ENCODE measurements at regions not wholly inside any gene's neighbourhood (a gene's known extent, or its start where the extent isn't known, plus 50 kb on each side); places are given as distances from the start of the nearest gene placed in this dataset.

DNA sequence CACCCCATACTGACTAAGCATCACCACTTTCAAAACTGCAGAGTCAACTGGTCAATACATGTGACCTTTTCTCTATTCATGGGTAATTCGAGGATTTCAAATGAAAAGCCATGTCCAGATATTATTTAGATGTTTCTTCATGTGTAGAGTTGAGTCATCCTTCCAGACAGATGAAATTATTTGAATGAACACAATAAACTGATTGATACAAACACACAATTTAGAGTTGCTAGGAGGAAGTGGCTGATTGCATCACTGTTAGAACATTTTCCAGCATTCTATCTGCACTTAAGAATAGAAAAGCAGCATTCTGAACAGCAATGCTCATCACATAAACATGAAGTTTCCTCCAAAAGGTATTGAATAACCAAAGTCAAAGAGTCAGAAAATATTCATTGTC, 273.5 kb upstream of the SOX5 start:
- DNase-seq (ENCODE audit: low spot score) = no peak

DNA sequence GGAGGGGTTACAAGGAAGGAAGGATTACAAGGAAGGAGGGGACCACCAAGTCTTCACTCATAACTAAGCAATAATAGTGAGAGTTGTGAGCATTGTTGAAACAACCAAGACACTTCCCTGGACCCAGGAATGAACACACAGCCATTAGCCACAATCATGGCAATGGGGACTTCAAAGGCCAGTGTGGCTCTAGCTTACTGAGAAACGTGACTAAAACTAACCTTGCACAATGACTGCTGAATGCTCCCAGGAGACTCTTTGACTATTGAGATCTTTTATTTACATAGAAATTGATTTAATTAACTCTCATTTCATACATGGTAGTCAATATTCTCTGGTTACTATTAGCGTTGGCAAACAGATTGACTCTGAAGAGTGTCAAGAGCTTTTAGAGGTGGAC, 263.0 kb upstream of the SOX5 start:
- DNase-seq (ENCODE audit: low spot score) = no peak

DNA sequence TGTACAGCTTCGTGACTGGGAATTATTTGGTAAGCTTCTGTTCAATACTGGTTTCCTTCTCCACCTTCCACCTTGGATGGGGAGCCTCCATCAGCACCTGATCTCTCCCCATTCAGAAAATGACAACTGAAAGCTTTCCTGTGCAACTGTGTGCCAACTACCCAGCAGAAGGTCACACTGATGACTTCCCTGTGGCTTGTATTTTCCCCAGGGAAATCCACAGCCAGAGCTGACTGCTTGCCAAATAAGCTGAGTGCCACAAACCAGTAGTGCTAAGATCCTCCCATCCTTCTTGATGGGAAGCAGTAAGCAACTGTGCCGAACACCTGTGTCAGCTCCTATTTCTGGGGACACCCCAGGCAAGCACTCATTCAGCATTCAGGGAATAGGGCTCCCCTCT, 257.2 kb upstream of the SOX5 start:
- no peak for DNase-seq (ENCODE audit: low spot score)

DNA sequence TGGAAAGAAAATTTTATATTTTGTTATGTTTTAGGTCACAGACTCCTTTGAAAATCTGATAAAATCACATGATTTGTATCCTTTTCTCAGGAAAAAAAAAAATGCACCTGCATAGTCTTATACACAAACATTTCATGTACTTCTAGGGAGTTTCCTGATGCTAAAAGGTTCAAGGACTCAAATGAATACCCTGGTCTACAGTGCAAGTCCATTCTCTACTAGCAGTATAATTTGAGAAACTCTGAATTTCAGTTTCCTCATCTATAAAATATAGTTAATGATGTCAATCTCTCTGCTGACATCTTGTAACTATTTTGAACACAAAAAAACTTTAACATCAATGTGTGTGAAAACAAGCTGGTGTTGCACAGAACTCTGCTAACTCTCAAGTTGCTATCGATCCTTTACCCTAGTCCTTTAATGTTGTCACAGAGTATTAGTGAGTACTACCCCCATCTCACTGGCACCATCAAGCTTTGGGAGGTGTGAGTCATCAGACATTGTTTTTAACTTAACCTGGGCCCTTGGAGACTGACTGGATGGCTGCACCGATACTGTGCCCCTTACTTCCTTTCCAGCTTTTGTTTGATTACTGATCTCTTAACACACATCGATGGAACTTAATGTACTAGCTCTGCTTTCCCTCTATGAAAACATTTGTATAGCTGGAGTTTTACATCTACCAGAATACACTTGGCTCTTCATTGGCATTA, 251.9 kb upstream of the SOX5 start:
- DNase-seq (ENCODE audit: low spot score) = no peak

DNA sequence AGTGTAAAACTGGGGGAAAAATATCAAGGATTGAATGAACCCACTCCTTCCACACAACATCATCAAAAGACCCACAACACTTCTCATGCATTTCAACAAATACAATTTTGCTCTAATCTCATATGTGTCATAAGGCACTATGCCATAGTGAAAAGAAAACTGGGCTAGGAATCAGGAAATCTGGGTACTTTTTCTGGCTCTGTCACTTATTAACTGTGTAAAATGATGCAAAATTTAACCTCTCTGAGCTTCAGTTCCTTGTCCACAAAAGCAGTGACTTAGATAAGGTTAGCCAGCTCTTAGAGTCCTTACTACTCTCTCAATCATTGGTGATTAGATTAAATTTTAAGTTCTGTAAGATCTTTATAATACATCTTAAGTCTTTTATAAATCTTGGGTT, 250.5 kb upstream of the SOX5 start:
- no peak for DNase-seq (ENCODE audit: low spot score)

DNA sequence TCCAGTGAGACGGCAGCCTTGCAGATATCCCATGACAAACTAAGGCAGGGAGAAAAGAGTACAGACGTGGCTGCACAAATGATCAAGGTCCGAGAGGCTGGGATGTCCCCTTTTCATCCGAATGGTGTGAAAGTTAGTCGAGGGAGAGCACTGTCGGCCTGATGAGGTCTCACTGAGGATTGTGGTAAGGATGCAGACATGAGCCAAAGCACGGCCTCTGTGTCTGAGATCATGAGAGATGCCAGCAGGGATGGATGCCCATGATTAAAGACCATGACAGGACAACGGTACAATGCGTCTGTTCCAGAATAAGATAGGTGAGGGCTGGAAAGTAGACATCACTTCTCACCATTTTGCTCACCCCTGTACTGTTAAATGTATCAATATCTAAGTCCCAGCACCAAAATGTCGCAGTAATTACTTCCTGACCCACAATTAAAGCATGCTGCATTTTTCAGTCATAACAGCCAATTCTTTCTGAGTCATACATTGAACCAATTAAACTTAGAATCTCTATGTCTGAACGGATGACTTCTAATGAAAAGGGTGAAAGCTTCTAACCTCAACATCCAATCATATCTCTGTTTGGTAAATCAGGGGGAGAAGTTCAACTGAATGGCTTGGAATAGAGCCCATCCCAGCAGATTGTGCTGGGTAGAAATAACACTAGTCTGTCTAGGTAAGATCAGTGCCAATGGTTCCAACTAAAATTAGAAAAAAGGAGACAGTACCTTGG, 249.6 kb upstream of the SOX5 start:
- no peak for DNase-seq (ENCODE audit: low spot score)

DNA sequence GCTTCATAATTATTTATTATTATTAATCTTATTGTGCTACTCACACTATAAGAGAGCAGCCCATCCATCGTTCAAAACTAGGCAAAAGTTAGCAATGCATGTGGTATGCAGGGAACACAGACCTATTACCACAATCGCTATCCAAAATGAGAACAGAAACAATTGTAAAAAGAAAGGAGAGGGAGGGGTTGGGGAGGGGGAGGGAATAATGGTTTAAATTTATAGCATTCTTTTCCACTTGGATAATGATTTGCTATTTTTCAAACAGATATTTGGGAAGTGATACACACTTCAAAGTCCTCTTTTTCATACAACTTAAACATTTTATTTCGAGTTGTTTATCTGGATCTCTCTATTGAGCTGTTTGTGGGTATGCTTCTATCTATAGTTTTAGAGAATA, 248.6 kb upstream of the SOX5 start:
- no peak for DNase-seq (ENCODE audit: low spot score)

DNA sequence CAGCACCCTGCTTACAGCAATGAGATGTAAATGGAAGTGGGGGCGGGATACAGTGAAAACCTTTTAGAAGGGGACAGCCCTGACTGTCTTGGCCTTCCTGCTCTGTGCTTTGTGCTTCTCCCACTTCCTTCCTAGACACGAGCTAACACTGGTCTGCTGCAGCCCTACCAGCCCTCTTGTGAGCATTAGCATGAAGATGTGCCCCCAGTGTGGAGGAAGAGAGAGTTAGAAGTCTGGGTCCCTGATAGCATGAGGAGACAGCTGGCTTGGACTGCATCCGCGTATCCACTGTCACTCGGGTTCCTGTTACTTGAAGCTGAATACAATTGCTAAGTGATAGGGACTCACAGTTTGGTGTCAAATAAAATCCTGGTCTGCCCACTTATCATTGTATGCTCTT, 248.1 kb upstream of the SOX5 start:
- DNase-seq (ENCODE audit: low spot score) = no peak

DNA sequence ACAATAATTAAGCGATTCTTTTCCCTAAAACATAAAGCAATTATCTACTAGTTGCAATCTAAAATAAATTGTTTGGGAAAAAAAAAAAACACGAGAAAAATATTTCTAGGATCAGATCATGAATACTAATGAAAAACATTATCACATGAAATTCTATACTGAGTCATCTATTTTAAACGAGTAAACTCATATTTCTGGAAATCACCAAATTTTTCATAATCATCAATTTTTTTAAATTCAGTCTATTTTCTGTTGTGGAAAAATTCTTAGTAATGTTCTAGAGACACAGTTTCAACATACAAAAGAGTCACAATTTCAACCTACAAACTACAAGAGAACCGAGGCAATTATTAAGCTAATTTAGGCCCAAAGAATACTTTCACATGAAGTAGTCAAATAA, 245.6 kb upstream of the SOX5 start:
- DNase-seq (ENCODE audit: low spot score) = no peak

DNA sequence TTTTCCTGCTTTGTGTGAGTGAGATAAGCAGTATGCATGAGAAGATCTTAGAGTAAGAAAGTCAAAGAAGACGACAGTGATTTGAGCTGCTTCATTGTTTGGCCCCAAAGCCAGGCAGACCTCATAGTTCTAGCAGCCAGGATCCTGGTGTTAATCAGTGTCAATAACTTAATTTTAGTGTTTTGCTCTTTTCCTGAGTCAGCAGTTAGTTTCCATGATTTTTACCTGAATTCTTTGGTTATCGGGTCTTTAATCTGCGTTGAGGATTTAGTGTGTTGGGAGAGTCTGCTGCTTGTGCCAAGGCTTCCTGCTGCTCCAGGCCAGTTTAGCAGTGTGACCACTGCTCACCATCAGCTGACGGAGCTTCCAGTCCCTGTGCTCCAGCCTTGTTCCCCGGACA, 241.6 kb upstream of the SOX5 start:
- no peak for DNase-seq (ENCODE audit: low spot score)

DNA sequence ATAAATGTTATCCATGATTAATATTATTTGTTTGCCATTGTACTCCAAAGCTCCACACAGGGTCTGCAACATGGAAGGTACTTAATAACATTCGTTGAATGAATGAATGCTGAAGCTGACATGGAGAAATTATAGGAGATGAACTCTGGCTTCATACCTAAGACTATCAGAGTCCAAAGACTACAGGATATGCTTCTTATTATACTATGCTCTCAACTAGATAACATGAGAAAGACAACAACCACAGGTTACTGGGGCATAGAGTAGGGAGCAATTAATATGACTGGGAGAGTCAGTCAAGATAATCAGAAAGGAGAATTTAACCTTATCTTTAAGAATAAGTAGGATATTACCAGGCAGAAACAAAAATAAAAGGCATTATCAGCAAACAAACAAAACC, 236.3 kb upstream of the SOX5 start:
- DNase-seq (ENCODE audit: low spot score) = no peak

DNA sequence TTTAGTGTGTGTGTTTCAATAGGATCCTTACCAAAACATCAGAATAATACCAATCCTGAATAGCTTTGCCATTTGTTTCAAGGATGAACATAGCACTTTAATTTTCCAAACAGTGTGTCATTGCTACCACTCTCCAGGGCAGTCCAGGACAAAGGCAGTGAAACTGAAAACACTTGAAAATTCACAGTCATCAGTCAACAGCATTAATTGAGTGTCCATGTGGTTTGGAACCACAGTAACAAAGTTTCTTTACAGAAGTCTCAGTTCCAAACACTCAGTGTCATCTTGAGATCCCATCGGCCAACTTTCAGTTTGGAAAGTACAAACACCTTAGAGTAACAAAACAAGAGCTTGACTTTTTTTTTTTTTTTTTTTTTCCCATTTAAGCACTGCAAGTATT, 228.4 kb upstream of the SOX5 start:
- DNase-seq (ENCODE audit: low spot score) = no peak

DNA sequence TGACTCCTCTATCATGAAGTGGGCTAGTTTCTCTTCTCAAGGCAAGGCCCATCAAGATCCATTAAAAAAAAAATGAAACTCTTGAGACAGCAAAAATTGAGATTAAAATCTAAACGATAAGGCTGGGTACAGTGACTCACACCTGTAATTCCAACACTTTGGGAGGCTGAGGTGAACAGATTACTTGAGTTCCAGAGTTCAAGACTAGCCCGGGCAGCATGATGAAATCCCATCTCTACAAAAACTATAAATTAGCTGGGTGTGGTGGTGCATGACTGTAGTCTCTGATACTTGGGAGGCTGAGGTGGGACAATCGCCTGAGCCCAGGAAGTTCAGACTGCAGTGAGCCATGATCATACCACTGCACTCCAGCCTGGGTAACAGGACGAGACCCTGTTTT, 226.5 kb upstream of the SOX5 start:
- DNase-seq (ENCODE audit: low spot score) = no peak

DNA sequence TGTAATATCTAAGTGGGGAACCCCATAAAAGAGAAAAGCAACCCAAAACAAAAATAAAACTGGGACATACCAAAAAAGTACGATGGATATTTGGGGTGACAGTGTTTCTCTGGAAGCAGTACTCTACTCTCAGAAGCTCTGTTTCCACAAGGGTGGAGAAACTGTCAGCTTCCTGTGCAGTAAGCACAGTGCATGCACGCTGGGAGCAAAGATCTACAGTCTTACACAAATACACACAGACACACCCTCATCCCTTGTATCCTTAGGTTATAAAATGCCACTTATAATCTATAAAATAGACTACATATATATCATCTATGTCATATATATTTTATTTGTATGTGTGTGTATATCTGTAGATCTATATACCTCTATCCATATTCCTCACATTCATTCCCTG, 225.8 kb upstream of the SOX5 start:
- DNase-seq (ENCODE audit: low spot score) = no peak

DNA sequence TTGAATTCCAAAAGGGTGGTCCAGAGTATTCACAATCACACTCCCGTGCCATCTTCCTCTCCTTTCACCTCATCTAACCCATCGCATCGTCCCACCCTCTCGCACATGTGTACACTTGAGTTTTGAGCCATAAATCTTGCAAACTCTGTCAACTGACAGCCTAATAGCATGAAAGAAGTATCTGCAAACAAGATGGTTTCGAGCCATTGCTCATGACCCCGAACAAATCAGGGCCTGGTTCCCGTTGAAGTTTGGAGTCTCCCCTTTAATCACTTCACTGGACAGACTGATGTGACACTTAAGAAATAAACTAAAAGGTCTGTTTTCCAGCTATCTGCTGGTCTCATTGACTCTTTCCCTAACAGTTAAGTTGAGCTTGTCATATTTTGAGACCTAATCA, 223.6 kb upstream of the SOX5 start:
- no peak for DNase-seq (ENCODE audit: low spot score)

DNA sequence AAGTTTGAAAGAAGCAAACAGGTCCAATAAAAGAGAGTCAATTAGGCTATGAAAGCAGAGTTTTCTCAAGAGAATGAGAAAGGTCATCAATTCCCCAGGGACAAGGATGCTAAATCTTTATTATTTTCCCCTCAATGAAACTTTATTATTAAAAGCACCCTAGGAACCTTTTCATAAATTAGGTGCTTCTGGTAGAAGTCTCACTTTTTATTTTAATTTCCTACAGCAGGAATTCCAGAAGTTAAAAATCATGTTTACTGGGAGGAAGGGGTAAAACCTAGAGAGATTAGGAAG, 223.2 kb upstream of the SOX5 start:
- no peak for DNase-seq (ENCODE audit: low spot score)

DNA sequence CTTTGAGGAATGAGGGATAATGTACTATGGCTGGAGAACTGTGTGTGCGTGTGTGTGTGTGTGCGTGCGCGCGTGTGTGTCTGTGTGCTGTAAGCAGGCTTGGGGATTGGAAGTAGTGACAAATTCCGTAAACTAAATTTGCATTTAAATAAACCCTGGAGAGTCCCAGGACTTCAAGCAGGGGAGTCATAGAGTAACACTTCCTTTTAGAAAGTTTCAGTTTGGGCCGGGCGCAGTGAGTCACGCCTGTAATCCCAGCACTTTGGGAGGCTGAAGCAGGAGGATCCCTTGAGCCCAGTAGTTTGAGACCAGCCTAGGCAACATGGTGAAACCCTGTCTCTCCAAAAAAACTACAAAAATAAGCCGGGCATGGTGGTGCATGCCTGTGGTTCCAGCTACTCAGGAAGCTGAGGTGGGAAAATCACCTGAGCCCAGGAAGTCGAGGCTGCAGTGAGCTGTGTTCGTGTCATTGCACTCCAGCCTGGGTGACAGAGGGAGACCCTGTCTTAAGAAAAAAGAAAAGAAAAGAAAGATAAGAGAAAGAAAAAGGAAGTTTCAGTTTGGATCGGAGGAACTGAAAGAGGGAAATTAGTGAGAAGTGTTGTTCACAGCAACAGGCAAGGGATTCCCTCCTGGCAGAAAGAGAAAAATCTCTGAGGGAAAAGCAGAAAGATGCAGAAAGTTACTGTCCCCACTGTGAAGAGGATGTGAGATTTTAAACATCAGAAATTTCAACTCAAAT, 222.7 kb upstream of the SOX5 start:
- DNase-seq (ENCODE audit: low spot score) = no peak

DNA sequence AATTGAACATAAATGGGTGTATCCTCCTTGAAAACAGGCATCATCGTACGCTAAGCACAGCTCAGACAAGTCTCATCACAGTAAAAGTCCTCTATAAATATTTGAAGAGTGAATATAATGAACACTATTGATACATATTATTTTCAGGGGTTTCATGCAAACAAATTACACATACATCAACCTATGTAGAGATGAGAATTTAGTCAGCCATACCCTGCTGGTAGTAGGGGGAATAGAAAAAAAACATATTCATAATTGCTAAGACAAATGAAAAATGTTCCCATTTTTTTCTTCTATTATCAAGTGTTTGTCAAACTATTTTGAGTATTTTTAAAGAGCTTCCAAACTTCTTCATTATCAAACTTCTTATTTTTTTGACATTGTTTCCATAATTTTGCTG, 205.6 kb upstream of the SOX5 start:
- no peak for DNase-seq (ENCODE audit: low spot score)

DNA sequence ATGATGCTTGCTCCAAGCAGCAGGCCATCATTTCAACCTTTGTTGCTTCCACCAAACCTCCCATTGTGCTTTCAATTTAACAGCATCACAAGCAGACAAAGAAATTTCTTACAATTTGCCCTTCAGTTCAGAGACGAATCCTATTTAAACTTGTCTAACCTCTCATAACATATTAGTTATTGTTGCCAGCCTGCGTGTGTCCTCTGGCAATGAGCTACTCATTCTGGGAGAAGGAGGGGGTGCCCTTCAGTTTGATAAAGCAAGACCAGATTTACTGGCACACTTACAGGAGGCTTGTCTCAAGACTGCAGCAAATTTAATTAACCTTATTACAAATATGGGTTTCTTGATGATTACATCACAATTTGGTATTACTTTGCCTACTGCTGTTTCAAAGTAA, 203.6 kb upstream of the SOX5 start:
- no peak for DNase-seq (ENCODE audit: low spot score)

DNA sequence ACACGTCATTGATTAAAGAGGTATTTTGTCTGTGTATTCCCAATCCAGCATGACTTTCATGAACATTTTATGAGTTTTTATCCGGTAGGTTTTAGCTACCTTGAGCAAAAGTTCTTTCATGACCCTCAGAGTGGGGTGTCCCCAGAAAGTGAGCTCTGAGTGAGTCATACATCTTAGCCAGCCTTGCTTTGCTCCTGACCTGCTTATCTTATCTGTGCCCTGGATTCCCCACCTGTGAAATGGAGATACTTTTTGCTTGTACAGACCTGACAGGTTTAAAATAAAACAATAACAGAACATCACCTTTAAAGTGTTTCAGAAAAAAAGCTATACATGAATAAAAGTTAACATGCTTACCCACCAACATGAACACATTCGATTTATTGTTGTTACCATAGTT, 202.8 kb upstream of the SOX5 start:
- no peak for DNase-seq (ENCODE audit: low spot score)

DNA sequence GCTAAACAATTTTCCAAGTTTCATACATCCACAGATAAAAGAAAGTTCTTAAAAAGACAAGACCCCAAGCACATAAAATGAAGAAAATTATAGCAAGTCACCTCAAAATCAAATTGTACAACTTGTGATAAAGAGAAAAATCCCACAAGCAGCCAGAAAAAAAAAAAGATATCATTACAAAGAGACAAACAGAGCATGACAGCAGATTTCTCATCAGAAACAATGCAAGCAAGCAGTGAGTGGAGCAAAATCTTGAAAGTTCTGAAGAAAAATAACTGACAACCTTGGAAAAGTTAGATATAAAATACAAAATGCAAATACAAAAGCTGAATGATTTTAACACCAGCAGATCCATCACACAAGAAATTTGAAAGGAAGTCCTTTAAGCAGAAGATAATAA, 194.5 kb upstream of the SOX5 start:
- no peak for DNase-seq (ENCODE audit: low spot score)

DNA sequence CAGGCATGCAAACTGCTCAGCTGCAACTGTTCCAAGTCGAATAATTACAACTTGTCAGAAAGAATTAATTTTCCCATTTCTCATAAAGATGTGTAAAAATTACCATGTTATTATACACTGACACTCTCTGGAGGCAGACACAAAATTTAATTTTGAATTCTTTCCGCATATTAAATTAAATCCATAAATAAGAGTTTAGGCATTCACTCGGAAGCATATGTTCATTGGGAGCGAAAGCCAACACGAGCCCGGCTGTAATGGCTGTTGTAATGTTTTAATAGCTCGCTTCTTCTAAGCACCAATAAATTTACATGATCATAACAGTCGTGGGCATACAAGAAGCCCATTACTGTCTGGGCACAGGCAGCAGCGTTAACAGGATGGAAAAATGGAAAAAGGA, 189.6 kb upstream of the SOX5 start:
- no peak for DNase-seq (ENCODE audit: low spot score)

DNA sequence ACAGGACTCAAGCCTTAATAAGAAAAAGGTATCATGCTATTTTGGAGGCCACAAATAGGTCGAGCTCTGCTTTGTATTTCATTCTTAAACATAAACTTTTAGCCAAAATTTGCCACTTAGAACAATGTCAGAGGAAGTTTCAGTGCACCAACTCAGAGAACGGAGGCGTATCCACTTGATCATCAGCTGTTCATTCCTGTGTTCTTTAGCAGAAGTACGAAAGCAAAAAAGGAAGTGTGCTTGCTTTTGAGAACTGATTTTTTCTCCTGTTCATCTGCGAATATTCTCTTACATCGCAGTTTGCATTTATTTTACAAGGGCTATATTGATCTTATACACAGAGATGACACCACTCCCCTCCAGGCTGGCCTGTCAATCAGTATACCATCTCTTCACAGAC, 188.6 kb upstream of the SOX5 start:
- DNase-seq (ENCODE audit: low spot score) = no peak

Measured in AG08395 (cell line).